ENCODE measurements at regions not wholly inside any gene's neighbourhood (a gene's known extent, or its start where the extent isn't known, plus 50 kb on each side); places are given as distances from the start of the nearest gene placed in this dataset.

DNA sequence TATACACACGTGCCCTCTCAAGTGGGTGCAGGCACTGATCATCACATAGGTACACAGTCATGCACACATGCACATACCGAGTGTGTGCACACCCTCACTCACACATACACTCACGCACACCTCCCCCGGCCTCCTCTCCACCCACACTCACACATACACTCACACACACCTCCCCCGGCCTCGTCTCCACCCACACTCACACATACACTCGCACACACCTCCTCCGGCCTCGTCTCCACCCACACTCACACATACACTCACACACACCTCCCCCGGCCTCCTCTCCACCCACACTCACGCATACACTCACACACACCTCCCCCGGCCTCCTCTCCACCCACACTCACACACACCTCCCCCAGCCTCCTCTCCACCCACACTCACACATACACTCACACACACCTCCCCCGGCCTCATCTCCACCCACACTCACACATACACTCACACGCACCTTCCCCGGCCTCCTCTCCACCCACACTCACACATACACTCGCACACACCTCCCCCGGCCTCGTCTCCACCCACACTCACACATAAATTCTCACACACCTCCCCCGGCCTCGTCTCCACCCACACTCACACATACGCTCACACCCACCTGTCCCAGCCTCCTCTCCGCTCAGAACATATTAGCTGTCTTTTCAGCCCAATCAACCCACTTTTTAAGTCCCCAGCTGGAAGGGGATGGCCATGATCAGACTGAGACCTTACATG lies 105.2 kb upstream of the VSTM2B start:
- Histone ChIP-seq H3K9me1 (ENCODE audit: control insufficient read depth, extremely low read depth, insufficient read depth, low read length) (no peaks in the 10 kb centered on the region), H3K27ac (ENCODE audit: control insufficient read depth, insufficient read depth, low read length) (no peak overlapping the region), H4K20me1 (ENCODE audit: control insufficient read depth, extremely low read depth, insufficient read depth, low read length) (no peaks in the 10 kb centered on the region), H3K9me3 (ENCODE audit: control insufficient read depth, low read depth, low read length) (peaks cover 8% of the 10 kb centered on the region), H3K4me2 (ENCODE audit: control insufficient read depth, extremely low read depth, insufficient read depth, low read depth, low read length) (no peak overlapping the region), H3K36me3 (ENCODE audit: control insufficient read depth in 2 of 2, extremely low read depth in 1 of 2, insufficient read depth in 2 of 2, low read length in 2 of 2) (no peaks in the 10 kb centered on the region), H3K79me2 (ENCODE audit: control insufficient read depth, insufficient read depth, low read length) (no peaks in the 10 kb centered on the region), H2AFZ (ENCODE audit: control insufficient read depth, low read length) (no peak overlapping the region), H3K27me3 (ENCODE audit: control insufficient read depth, extremely low read depth, insufficient read depth, low read length) (no peaks in the 10 kb centered on the region), H3K4me3 (ENCODE audit: control insufficient read depth in 2 of 3, extremely low read depth in 1 of 3, insufficient read depth in 2 of 3, low read depth in 1 of 3, low read length in 3 of 3) (no peak overlapping the region), H3K4me1 (ENCODE audit: control insufficient read depth, extremely low read depth, insufficient read depth, low read length) (no peaks in the 10 kb centered on the region), H3K9ac (ENCODE audit: control insufficient read depth, extremely low read depth, insufficient read depth, low read length) (no peak overlapping the region)
- DNase-seq (ENCODE audit: low read depth, low spot score) (no peak), FAIRE-seq (no peak)
- TF ChIP-seq EZH2 (IDR thresholded peaks at IDR 0.05; ENCODE audit: low read length) (no peak), CTCF (optimal IDR thresholded peaks at IDR 0.05 in 1 of 3, IDR thresholded peaks at IDR 0.05 in 1 of 3, conservative IDR thresholded peaks at IDR 0.05 in 1 of 3; ENCODE audit: extremely low read depth in 1 of 3, insufficient read depth in 2 of 3, low read length in 3 of 3) (no peak)
- dilution Hi-C loops (cut with MboI; ENCODE audit: extremely low pct_ligation_motif_present, low sequenced_read_pairs), result no loop called here

GRCh38 chr19:29421196-29421545 lies 104.6 kb upstream of the VSTM2B start:
- no peaks in the 10 kb centered on the region for H3K36me3 ChIP-seq (ENCODE audit: control insufficient read depth in 2 of 2, extremely low read depth in 1 of 2, insufficient read depth in 2 of 2, low read length in 2 of 2)
- H3K4me3 ChIP-seq (ENCODE audit: control insufficient read depth in 2 of 3, extremely low read depth in 1 of 3, insufficient read depth in 2 of 3, low read depth in 1 of 3, low read length in 3 of 3), result no peak overlapping the region
- TF ChIP-seq CTCF (optimal IDR thresholded peaks at IDR 0.05 in 1 of 3, IDR thresholded peaks at IDR 0.05 in 1 of 3, conservative IDR thresholded peaks at IDR 0.05 in 1 of 3; ENCODE audit: extremely low read depth in 1 of 3, insufficient read depth in 2 of 3, low read length in 3 of 3), result no peak
- TF ChIP-seq EZH2 (IDR thresholded peaks at IDR 0.05; ENCODE audit: low read length), result no peak
- no peaks in the 10 kb centered on the region for H3K79me2 ChIP-seq (ENCODE audit: control insufficient read depth, insufficient read depth, low read length)
- H3K9me1 ChIP-seq (ENCODE audit: control insufficient read depth, extremely low read depth, insufficient read depth, low read length), result no peaks in the 10 kb centered on the region
- H2AFZ ChIP-seq (ENCODE audit: control insufficient read depth, low read length), result no peak overlapping the region
- no peak for DNase-seq (ENCODE audit: low read depth, low spot score)
- no peak for FAIRE-seq
- no peak overlapping the region for H3K4me2 ChIP-seq (ENCODE audit: control insufficient read depth, extremely low read depth, insufficient read depth, low read depth, low read length)
- H3K27me3 ChIP-seq (ENCODE audit: control insufficient read depth, extremely low read depth, insufficient read depth, low read length), result no peaks in the 10 kb centered on the region
- no peaks in the 10 kb centered on the region for H4K20me1 ChIP-seq (ENCODE audit: control insufficient read depth, extremely low read depth, insufficient read depth, low read length)
- peaks cover 10% of the 10 kb centered on the region for H3K9me3 ChIP-seq (ENCODE audit: control insufficient read depth, low read depth, low read length)
- dilution Hi-C loops (cut with MboI; ENCODE audit: extremely low pct_ligation_motif_present, low sequenced_read_pairs), result no loop called here
- H3K4me1 ChIP-seq (ENCODE audit: control insufficient read depth, extremely low read depth, insufficient read depth, low read length), result no peaks in the 10 kb centered on the region
- H3K9ac ChIP-seq (ENCODE audit: control insufficient read depth, extremely low read depth, insufficient read depth, low read length), result no peak overlapping the region
- no peak overlapping the region for H3K27ac ChIP-seq (ENCODE audit: control insufficient read depth, insufficient read depth, low read length)

All from keratinocyte (primary cell).